ENCODE measurements at regions not wholly inside any gene's neighbourhood (a gene's known extent, or its start where the extent isn't known, plus 50 kb on each side); places are given as distances from the start of the nearest gene placed in this dataset.
"Not testable (repeated sequence)": the region's sequence is repeated elsewhere in the genome, so short reads cannot be mapped to it uniquely, and the experiment has no call there.

DNA sequence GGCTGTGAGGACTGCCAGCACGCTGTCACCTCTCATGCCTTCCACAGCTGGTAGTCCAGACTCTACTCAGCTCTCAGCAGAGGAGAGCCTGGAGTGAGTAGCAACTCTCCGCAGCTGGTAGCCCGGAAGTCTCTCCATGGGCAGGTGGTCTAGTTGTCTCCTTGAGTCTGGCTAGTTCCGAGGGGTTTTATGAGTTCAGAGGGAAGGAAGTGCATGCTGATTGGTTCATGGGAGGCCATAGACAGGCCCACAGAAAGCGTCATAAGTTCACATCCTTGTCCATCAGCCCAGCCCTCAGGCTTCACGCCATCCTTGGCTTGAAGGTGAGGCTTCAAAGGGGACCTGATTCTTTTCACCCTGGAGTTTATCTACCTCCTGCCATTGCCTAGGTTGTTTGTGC lies 2662.4 kb upstream of the PCDH20 start:
- H3K27ac ChIP-seq: no peak overlapping the region
- no peaks in the 10 kb centered on the region for H3K36me3 ChIP-seq
- 88 to 97% (median 91%) methylated on average over 6 of the region's 6 CpGs for WGBS, 3 donors
- H3K4me3 ChIP-seq: no peak overlapping the region
- H3K27me3 ChIP-seq: no peaks in the 10 kb centered on the region
- H3K9me3 ChIP-seq: no peaks in the 10 kb centered on the region
- no peak for DNase-seq
- TF ChIP-seq, protein P1, sequence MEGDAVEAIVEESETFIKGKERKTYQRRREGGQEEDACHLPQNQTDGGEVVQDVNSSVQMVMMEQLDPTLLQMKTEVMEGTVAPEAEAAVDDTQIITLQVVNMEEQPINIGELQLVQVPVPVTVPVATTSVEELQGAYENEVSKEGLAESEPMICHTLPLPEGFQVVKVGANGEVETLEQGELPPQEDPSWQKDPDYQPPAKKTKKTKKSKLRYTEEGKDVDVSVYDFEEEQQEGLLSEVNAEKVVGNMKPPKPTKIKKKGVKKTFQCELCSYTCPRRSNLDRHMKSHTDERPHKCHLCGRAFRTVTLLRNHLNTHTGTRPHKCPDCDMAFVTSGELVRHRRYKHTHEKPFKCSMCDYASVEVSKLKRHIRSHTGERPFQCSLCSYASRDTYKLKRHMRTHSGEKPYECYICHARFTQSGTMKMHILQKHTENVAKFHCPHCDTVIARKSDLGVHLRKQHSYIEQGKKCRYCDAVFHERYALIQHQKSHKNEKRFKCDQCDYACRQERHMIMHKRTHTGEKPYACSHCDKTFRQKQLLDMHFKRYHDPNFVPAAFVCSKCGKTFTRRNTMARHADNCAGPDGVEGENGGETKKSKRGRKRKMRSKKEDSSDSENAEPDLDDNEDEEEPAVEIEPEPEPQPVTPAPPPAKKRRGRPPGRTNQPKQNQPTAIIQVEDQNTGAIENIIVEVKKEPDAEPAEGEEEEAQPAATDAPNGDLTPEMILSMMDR (IDR thresholded peaks at IDR 0.05): no peak
- TF ChIP-seq POLR2A (IDR thresholded peaks at IDR 0.05) (no peak), EP300 (IDR thresholded peaks at IDR 0.05) (no peak)
- H3K4me1 ChIP-seq (ENCODE audit: insufficient read depth): no peaks in the 10 kb centered on the region
- intact Hi-C loops (cut with DNase I): no loop called here

DNA sequence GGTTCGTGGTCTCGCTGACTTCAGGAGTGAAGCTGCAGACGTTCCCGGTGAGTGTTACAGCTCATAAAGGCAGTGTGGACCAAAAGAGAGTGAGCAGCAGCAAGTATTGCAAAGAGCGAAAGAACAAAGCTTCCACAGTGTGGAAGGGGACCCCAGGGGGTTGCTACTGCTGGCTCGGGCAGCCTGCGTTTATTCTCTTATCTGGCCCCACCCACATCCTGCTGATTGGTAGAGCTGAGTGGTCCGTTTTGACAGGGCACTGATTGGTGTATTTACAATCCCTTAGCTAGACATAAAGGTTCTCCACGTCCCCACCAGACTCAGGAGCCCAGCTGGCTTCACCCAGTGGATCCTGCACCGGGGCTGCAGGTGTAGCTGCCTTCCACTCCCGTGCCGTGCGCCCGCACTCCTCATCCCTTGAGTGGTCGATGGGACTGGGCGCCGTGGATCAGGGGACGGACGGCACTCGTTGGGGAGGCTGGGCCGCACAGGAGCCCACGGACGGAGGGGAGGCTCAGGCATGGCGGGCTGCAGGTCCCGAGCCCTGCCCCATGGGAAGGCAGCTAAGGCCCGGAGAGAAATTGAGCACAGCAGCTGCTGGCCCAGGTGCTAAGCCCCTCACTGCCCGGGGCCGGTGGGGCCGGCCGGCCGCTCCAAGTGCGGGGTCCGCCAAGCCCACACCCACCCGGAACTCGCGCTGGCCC lies 2661.6 kb upstream of the PCDH20 start:
- H3K27ac ChIP-seq; H3K4me3 ChIP-seq; H3K36me3 ChIP-seq; H3K4me1 ChIP-seq (ENCODE audit: insufficient read depth); DNase-seq; H3K27me3 ChIP-seq; intact Hi-C loops (cut with DNase I); H3K9me3 ChIP-seq: not testable (repeated sequence)
- WGBS, 3 donors: 91 to 94% (median 92%) methylated on average over 34 to 36 of the region's 36 CpGs

DNA sequence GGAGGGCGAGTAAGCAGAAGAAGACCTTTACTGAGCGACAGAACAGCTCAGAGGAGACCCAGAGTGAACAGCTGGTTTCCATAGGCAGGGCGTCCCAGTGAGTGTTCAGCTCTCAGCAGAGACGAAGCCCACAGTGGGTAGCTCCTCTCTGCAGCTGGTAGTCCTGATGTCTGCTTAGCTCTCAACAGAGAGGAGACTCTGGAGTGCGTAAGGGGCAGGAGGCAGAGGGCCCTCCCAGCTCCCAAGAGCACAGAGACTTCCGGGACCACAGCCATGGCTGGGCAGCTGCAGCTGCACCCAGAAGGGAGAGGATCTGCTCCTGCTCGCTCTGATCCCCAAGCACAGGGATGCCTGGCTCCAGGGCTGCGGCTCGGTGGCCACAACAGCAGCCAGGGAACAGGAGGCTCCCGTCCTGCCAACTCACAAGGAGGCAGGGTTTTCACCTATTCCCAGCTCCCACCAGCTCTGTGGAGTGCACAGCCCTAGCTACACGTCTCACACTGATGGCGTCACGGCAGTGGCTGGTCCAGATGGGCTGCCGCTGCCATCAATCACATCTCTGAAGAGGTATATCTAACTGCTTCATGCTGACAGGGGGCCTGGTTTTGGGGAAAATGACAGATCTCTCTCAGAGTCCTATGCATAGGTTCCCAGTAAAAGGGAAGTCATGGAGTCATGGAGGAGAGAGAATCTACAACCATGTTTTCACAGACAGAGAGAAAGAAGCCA lies 2660.1 kb upstream of the PCDH20 start:
- intact Hi-C loops (cut with DNase I): no loop called here
- Histone ChIP-seq H3K4me3 (no peak overlapping the region), H3K4me1 (ENCODE audit: insufficient read depth) (no peaks in the 10 kb centered on the region), H3K36me3 (no peaks in the 10 kb centered on the region), H3K9me3 (no peaks in the 10 kb centered on the region), H3K27ac (no peak overlapping the region), H3K27me3 (no peaks in the 10 kb centered on the region)
- WGBS, 3 donors: 89 to 92% (median 91%) methylated on average over 14 of the region's 14 CpGs
- no peak for DNase-seq
- TF ChIP-seq, protein P1 (IDR thresholded peaks at IDR 0.05): no peak
- TF ChIP-seq POLR2A (IDR thresholded peaks at IDR 0.05): no peak
- TF ChIP-seq EP300 (IDR thresholded peaks at IDR 0.05): no peak

DNA sequence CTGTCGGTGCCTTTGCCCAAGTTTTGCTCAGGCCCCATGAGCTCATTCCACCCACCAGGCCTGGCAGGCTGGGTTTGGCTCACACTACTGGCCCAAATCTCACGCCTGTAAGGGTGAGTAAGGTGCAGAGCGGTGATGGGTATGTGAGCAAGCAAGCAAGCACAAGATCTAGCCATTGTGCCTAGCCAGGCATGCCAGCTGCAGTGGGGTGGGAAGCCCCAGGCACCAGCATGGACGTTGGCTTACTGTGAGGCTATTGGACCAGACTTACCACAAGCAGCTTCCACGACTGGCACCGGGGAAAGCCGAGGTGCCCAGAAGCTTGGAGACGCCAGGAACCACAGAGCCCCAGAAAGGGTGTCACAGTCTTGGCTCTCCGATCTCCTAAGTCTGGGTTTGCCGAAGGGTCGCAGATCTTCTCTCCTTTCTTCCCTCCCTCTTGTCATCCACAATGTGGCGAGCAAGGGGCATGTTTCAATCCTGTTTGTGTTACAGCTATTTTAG lies 2659.4 kb upstream of the PCDH20 start:
- intact Hi-C loops (cut with DNase I): no loop called here
- TF ChIP-seq, protein P1 (IDR thresholded peaks at IDR 0.05): no peak
- TF ChIP-seq POLR2A (IDR thresholded peaks at IDR 0.05): no peak
- no peak for TF ChIP-seq EP300 (IDR thresholded peaks at IDR 0.05)

DNA sequence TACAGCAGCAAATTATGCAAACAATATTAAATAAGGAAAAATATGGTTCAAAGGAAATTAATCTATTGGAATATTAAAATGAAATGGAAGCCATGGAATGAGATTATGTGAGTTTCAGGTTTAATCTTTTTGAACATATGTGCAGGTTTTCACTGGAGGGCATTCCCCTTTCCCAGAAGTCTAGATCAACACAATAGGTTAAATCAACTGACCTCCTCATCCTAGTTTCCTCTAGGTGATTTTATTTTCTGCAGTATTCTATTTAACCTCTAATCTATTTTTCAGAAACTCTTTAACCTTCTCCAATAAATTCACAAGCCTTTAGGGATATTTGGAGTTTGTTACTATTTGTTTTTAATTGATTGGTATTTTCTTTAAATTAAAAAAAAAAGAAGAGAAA lies 2657.6 kb upstream of the PCDH20 start:
- H3K27ac ChIP-seq: no peak overlapping the region
- TF ChIP-seq POLR2A (IDR thresholded peaks at IDR 0.05): no peak
- TF ChIP-seq, protein P1 (IDR thresholded peaks at IDR 0.05): no peak
- TF ChIP-seq EP300 (IDR thresholded peaks at IDR 0.05): no peak
- H3K4me1 ChIP-seq (ENCODE audit: insufficient read depth): no peaks in the 10 kb centered on the region
- intact Hi-C loops (cut with DNase I): no loop called here
- H3K27me3 ChIP-seq: no peaks in the 10 kb centered on the region
- no peaks in the 10 kb centered on the region for H3K36me3 ChIP-seq
- DNase-seq: no peak
- no peaks in the 10 kb centered on the region for H3K9me3 ChIP-seq
- no peak overlapping the region for H3K4me3 ChIP-seq

More for the DNA sequence above, 2659.4 kb upstream of the PCDH20 start:
- Histone ChIP-seq H3K36me3 (no peaks in the 10 kb centered on the region), H3K27me3 (no peaks in the 10 kb centered on the region), H3K27ac (no peak overlapping the region), H3K4me3 (no peak overlapping the region), H3K9me3 (no peaks in the 10 kb centered on the region), H3K4me1 (ENCODE audit: insufficient read depth) (no peaks in the 10 kb centered on the region)
- DNase-seq: no peak
- 89 to 92% (median 90%) methylated on average over 12 of the region's 12 CpGs for WGBS, 3 donors

Measured in ovary (tissue), 7 donors.